ENCODE measurements at regions not wholly inside any gene's neighbourhood (a gene's known extent, or its start where the extent isn't known, plus 50 kb on each side); places are given as distances from the start of the nearest gene placed in this dataset.

GRCh38 chr10:113473851-113474250 is 79.0 kb upstream of the HABP2 start:
- ChIA-PET CTCF (interaction anchor here (0.5 to 1.0 kb wide), 2 partner anchors 9 to 1116 kb away, joined by 3 read pairs; no protein-coding TSS in a partner anchor), POLR2A (no interaction called here)
- TF ChIP-seq TARDBP (IDR thresholded peaks at IDR 0.05) = no peak
- no peak for TF ChIP-seq PKNOX1 (IDR thresholded peaks at IDR 0.05)
- no peak for TF ChIP-seq ZNF384 (IDR thresholded peaks at IDR 0.05)
- TF ChIP-seq ELF4 (IDR thresholded peaks at IDR 0.05) = no peak
- no peak for TF ChIP-seq FOXM1 (IDR thresholded peaks at IDR 0.05; ENCODE audit: borderline replicate concordance)
- no peak for TF ChIP-seq LEF1 (IDR thresholded peaks at IDR 0.05; ENCODE audit: borderline replicate concordance)
- no peak for TF ChIP-seq FOXA1 (IDR thresholded peaks at IDR 0.05)
- no peak for TF ChIP-seq BHLHE40 (IDR thresholded peaks at IDR 0.05; ENCODE audit: borderline replicate concordance)
- no peak for TF ChIP-seq HDGF (IDR thresholded peaks at IDR 0.05; ENCODE audit: borderline replicate concordance)
- no peak for TF ChIP-seq SUZ12 (IDR thresholded peaks at IDR 0.05)
- TF ChIP-seq FOXK2 (IDR thresholded peaks at IDR 0.05) = no peak
- no peak for TF ChIP-seq L3MBTL2 (conservative IDR thresholded peaks at IDR 0.05)
- TF ChIP-seq SP1 (IDR thresholded peaks at IDR 0.05) = no peak
- TF ChIP-seq ARNT (IDR thresholded peaks at IDR 0.05) = no peak
- no peak for TF ChIP-seq CTBP1 (IDR thresholded peaks at IDR 0.05; ENCODE audit: borderline replicate concordance)
- no peak for TF ChIP-seq NFRKB (IDR thresholded peaks at IDR 0.05)
- no peak for DNase-seq (ENCODE audit: extremely low spot score)

GRCh38 chr10:113474752-113475151 is 78.1 kb upstream of the HABP2 start:
- TF ChIP-seq L3MBTL2 (conservative IDR thresholded peaks at IDR 0.05) (no peak), TARDBP (IDR thresholded peaks at IDR 0.05) (no peak), HDGF (IDR thresholded peaks at IDR 0.05; ENCODE audit: borderline replicate concordance) (no peak), LEF1 (IDR thresholded peaks at IDR 0.05; ENCODE audit: borderline replicate concordance) (no peak), SP1 (IDR thresholded peaks at IDR 0.05) (no peak), ELF4 (IDR thresholded peaks at IDR 0.05) (no peak), NFRKB (IDR thresholded peaks at IDR 0.05) (no peak), FOXK2 (IDR thresholded peaks at IDR 0.05) (no peak)
- CTCF ChIA-PET = interaction anchor here (0.5 kb wide), 1 partner anchor 22 kb away, joined by 4 read pairs; no protein-coding TSS in a partner anchor
- no peak for DNase-seq (ENCODE audit: extremely low spot score)
- POLR2A ChIA-PET = interaction anchor here (0.7 kb wide), 1 partner anchor 169 kb away, joined by 3 read pairs; no protein-coding TSS in a partner anchor

DNA sequence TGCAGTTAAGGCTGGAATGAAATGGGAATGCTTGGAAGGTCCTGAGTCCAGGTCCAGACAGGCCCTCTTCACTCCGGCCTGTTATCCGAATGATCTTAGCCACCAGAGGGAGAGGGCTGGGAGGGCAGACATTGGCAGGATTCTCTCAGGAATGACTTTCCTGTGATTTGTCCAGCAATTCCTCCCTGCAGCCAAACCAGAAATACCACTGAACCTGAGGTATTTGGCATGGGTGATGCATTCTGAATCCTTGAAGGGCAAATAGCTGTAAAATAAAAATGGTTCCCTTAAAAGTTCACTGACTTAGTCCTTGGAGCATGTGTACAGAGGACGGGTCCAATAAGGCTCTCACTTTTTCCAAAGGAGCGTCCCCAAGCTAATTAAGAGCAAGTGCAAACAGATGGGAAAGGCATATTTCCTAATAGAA is 77.5 kb upstream of the HABP2 start:
- POLR2A ChIA-PET = no interaction called here
- no peak for DNase-seq (ENCODE audit: extremely low spot score)
- no peak for TF ChIP-seq FOXM1 (IDR thresholded peaks at IDR 0.05; ENCODE audit: borderline replicate concordance)
- no peak for TF ChIP-seq NFRKB (IDR thresholded peaks at IDR 0.05)
- no peak for TF ChIP-seq PKNOX1 (IDR thresholded peaks at IDR 0.05)
- TF ChIP-seq SUZ12 (IDR thresholded peaks at IDR 0.05) = no peak
- TF ChIP-seq ELF4 (IDR thresholded peaks at IDR 0.05) = no peak
- TF ChIP-seq CTBP1 (IDR thresholded peaks at IDR 0.05; ENCODE audit: borderline replicate concordance) = no peak
- TF ChIP-seq TARDBP (IDR thresholded peaks at IDR 0.05) = no peak
- TF ChIP-seq L3MBTL2 (conservative IDR thresholded peaks at IDR 0.05) = no peak
- no peak for TF ChIP-seq ARNT (IDR thresholded peaks at IDR 0.05)
- TF ChIP-seq LEF1 (IDR thresholded peaks at IDR 0.05; ENCODE audit: borderline replicate concordance) = no peak
- no peak for TF ChIP-seq BHLHE40 (IDR thresholded peaks at IDR 0.05; ENCODE audit: borderline replicate concordance)
- TF ChIP-seq ZNF384 (IDR thresholded peaks at IDR 0.05) = no peak
- TF ChIP-seq FOXA1 (IDR thresholded peaks at IDR 0.05) = no peak
- CTCF ChIA-PET = interaction anchor here (0.5 kb wide), 1 partner anchor 23 kb away, joined by 4 read pairs; no protein-coding TSS in a partner anchor

GRCh38 chr10:113476191-113476590 is 76.7 kb upstream of the HABP2 start:
- ChIA-PET CTCF (no interaction called here), POLR2A (no interaction called here)
- DNase-seq (ENCODE audit: extremely low spot score) = no peak
- TF ChIP-seq ARNT (IDR thresholded peaks at IDR 0.05) (no peak), TARDBP (IDR thresholded peaks at IDR 0.05) (no peak), FOXA1 (IDR thresholded peaks at IDR 0.05) (no peak), LEF1 (IDR thresholded peaks at IDR 0.05; ENCODE audit: borderline replicate concordance) (no peak), FOXM1 (IDR thresholded peaks at IDR 0.05; ENCODE audit: borderline replicate concordance) (no peak), L3MBTL2 (conservative IDR thresholded peaks at IDR 0.05) (no peak), NFRKB (IDR thresholded peaks at IDR 0.05) (no peak), HDGF (IDR thresholded peaks at IDR 0.05; ENCODE audit: borderline replicate concordance) (no peak)

- CTCF ChIA-PET = no interaction called here
- POLR2A ChIA-PET = no interaction called here
- TF ChIP-seq SP1 (IDR thresholded peaks at IDR 0.05) (no peak), TARDBP (IDR thresholded peaks at IDR 0.05) (no peak), ZNF384 (IDR thresholded peaks at IDR 0.05) (no peak), ARNT (IDR thresholded peaks at IDR 0.05) (no peak), BHLHE40 (IDR thresholded peaks at IDR 0.05; ENCODE audit: borderline replicate concordance) (no peak), ELF4 (IDR thresholded peaks at IDR 0.05) (no peak), SUZ12 (IDR thresholded peaks at IDR 0.05) (no peak), LEF1 (IDR thresholded peaks at IDR 0.05; ENCODE audit: borderline replicate concordance) (no peak), HDGF (IDR thresholded peaks at IDR 0.05; ENCODE audit: borderline replicate concordance) (no peak), CTBP1 (IDR thresholded peaks at IDR 0.05; ENCODE audit: borderline replicate concordance) (no peak), PKNOX1 (IDR thresholded peaks at IDR 0.05) (no peak), NFRKB (IDR thresholded peaks at IDR 0.05) (no peak), FOXA1 (IDR thresholded peaks at IDR 0.05) (no peak), FOXK2 (IDR thresholded peaks at IDR 0.05) (no peak), FOXM1 (IDR thresholded peaks at IDR 0.05; ENCODE audit: borderline replicate concordance) (no peak), L3MBTL2 (conservative IDR thresholded peaks at IDR 0.05) (no peak)
- DNase-seq (ENCODE audit: extremely low spot score) = no peak
These were observed 76.2 kb upstream of the HABP2 start for GRCh38 chr10:113476673-113477072.

DNA sequence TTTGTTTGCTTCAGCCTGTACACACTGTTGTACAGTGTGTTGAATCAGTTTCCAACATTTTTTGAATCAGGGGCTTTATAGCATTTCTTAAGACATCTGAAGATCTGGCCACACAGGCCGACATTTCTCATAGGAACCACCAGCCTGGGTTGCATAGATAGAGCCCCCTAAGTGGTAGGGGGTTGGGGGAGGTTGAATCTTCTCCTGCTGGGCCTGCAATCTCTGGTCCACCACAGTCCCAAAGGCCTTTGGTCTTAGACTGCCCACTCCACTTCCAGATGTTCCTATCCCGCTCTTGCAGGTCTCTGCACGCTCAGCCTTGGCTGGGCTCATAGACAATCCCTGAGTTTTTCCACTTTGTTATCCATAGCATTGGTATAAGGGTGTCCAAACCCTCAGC is 75.4 kb upstream of the HABP2 start:
- ChIA-PET POLR2A (no interaction called here), CTCF (no interaction called here)
- no peak for DNase-seq (ENCODE audit: extremely low spot score)
- TF ChIP-seq FOXA1 (IDR thresholded peaks at IDR 0.05) (no peak), NFRKB (IDR thresholded peaks at IDR 0.05) (no peak), SP1 (IDR thresholded peaks at IDR 0.05) (no peak), ZNF384 (IDR thresholded peaks at IDR 0.05) (no peak), HDGF (IDR thresholded peaks at IDR 0.05; ENCODE audit: borderline replicate concordance) (no peak), ARNT (IDR thresholded peaks at IDR 0.05) (no peak), FOXK2 (IDR thresholded peaks at IDR 0.05) (no peak), BHLHE40 (IDR thresholded peaks at IDR 0.05; ENCODE audit: borderline replicate concordance) (no peak), TARDBP (IDR thresholded peaks at IDR 0.05) (no peak), ELF4 (IDR thresholded peaks at IDR 0.05) (no peak), SUZ12 (IDR thresholded peaks at IDR 0.05) (no peak), PKNOX1 (IDR thresholded peaks at IDR 0.05) (no peak), L3MBTL2 (conservative IDR thresholded peaks at IDR 0.05) (no peak), LEF1 (IDR thresholded peaks at IDR 0.05; ENCODE audit: borderline replicate concordance) (no peak), FOXM1 (IDR thresholded peaks at IDR 0.05; ENCODE audit: borderline replicate concordance) (no peak), CTBP1 (IDR thresholded peaks at IDR 0.05; ENCODE audit: borderline replicate concordance) (no peak)

Data from HEK293T (cell line).